IPS DF 6.9 (cell line): ENCODE measurements at regions not wholly inside any gene's neighbourhood (a gene's known extent, or its start where the extent isn't known, plus 50 kb on each side); places are given as distances from the start of the nearest gene placed in this dataset.

Experiments
- DNase-seq: peaks from one replicate; pipeline ENCODE4 v3.0.0-alpha.2; 2013; ENCODE audit warnings: low read depth, low spot score
- H3K27ac ChIP-seq: one replicate; pipeline ENCODE4 v1.5.1; 2013; ENCODE audit warnings: low read length, control low read depth
- H3K27me3 ChIP-seq: 2 replicates; pipeline ENCODE4 v1.6.1; 2013; ENCODE audit warnings: mild to moderate bottlenecking, low read length; ENCODE audit not compliant: control insufficient read depth, insufficient read depth
- H3K36me3 ChIP-seq: 2 replicates; pipeline ENCODE4 v1.6.1; 2013; ENCODE audit warnings: low read length; ENCODE audit not compliant: control insufficient read depth, insufficient read depth
- H3K4me1 ChIP-seq: 2 replicates; pipeline ENCODE4 v1.6.1; 2013; ENCODE audit warnings: low read length; ENCODE audit not compliant: control insufficient read depth, insufficient read depth
- H3K4me3 ChIP-seq: 2 replicates; pipeline ENCODE4 v1.5.1; 2013; ENCODE audit warnings: mild to moderate bottlenecking, low read length
- H3K9me3 ChIP-seq: 2 replicates; pipeline ENCODE4 v1.6.1; 2013; ENCODE audit warnings: low read length, inconsistent platforms; ENCODE audit not compliant: control insufficient read depth, insufficient read depth
- WGBS: extraction: QIAGEN DNeasy Blood & Tissue Kit; methylation state at CpG from one replicate; pipeline ENCODE4 v1.1.7; 2013; ENCODE audit warnings: mixed read lengths, missing lambda C conversion rate; ENCODE audit not compliant: insufficient read length, insufficient coverage; 5-methylcytosine and 5-hydroxymethylcytosine counted together

DNA sequence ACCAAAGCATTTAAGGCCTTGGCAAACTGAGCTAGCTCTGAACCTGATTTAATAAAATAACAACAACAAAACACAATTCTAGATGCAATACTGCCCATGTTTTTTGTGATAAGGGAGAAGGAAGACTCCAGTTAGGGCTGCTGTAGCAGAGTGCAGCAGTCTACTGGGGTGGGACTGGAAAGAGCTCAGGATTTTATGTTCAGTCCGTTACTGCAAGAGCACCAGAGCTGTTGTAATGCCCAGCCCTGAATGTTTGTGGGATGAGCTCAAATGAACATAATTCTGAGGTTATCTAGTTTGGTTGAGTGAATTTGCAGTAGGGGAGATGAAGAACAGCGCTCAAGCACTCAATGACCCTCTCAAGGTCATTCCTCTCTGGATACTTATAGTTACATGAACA lies 743.8 kb downstream of the FAT4 start:
- H3K4me1 ChIP-seq = no peaks in the 10 kb centered on the region
- H3K36me3 ChIP-seq = no peaks in the 10 kb centered on the region
- DNase-seq = no peak
- no peaks in the 10 kb centered on the region for H3K9me3 ChIP-seq
- no peak overlapping the region for H3K4me3 ChIP-seq
- WGBS = no CpG with 5 or more reads among the region's 2 CpGs
- H3K27me3 ChIP-seq = no peaks in the 10 kb centered on the region
- no peak overlapping the region for H3K27ac ChIP-seq

DNA sequence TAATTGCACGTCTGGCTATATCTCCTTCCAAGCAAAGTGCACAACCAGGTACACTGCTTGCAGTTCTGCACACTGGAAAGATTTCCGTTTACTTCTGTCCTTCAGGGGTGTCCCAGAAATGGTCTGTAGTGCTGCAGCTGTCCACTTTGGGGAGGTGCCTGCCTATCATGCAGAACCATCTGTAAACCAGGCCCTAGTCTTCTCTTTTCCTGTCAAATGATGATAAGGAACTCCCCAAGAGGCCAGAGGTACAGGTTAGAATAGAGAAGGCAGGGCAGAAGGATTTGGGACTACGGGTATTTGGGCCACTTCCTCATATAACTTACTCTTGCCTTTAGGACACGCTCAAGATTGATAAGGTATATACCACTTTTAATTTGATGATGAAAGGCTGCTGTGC lies 746.9 kb downstream of the FAT4 start:
- H3K4me3 ChIP-seq = no peak overlapping the region
- no peak overlapping the region for H3K27ac ChIP-seq
- DNase-seq = no peak
- WGBS = no CpG with 5 or more reads among the region's 4 CpGs
- no peaks in the 10 kb centered on the region for H3K4me1 ChIP-seq
- no peaks in the 10 kb centered on the region for H3K27me3 ChIP-seq
- no peaks in the 10 kb centered on the region for H3K9me3 ChIP-seq
- H3K36me3 ChIP-seq = no peaks in the 10 kb centered on the region

DNA sequence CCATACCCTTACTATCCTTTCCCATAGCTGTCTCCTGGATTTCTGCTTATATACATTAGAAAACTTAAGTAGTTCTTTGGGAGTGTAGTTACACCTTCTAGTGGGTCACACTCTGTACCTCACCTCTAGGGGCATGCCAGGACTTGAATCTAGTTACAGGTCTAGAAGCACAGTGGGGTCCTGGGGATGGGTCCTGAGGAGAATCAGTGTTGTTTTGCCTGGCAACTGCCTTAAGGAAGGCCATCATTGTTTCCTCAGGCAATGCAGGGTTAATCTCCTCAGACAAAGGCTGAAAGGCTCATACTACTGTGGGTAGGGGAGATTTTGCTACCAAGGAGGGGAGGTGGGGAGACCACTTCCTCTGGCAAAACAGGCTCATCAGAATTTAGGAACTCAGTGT lies 750.3 kb downstream of the FAT4 start:
- Histone ChIP-seq H3K27me3 (no peaks in the 10 kb centered on the region), H3K4me1 (no peaks in the 10 kb centered on the region), H3K27ac (no peak overlapping the region), H3K36me3 (no peaks in the 10 kb centered on the region), H3K4me3 (no peak overlapping the region), H3K9me3 (no peaks in the 10 kb centered on the region)
- no peak for DNase-seq

DNA sequence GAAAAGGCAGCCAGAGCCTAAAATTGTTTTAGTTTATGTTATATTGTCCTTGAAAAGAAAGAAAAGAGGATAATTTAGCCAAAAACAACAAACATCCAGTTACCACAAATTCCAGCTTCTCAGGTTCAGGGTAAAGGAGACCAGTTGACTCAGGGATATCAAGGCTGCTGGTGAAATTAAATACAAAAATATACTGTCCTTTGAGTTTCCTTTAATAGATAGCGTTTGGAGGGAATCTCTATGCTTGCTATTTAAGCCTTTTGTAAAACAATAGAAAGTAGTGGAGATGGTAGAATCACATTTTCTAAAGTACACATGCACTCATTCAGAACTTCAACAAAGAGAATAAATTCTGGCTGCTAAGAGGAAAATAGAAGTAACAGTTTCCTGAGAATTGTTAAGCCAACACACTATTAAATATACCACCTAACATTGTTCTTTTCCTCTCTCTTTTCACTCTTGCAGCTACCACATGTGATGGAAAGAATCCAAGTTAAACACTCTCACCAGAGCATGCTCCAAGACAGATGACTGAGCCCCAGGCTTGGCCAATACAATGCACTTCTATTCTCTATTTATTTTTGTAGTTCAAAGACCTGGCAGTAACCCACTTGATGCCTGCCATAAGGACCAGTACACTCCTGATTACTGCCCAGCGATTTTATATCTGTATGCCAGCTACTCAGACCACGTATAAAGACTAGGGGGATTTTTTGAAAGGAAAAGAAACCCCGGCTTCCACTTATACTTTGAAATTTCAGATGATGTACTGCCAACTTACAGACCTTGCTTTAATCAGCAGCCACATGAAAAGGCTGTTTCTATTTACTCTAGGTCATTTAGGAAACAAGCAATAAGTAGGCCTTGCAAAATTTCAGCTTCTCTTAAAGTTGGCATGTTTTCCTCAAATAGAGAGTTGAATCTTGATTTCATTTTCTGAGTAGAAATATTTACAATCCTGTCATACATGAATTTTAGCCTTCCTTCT lies 756.9 kb downstream of the FAT4 start:
- DNase-seq = no peak
- Histone ChIP-seq H3K4me1 (no peaks in the 10 kb centered on the region), H3K4me3 (no peak overlapping the region), H3K9me3 (no peaks in the 10 kb centered on the region), H3K36me3 (no peaks in the 10 kb centered on the region), H3K27me3 (no peaks in the 10 kb centered on the region), H3K27ac (no peak overlapping the region)
- WGBS = no CpG with 5 or more reads among the region's 4 CpGs

DNA sequence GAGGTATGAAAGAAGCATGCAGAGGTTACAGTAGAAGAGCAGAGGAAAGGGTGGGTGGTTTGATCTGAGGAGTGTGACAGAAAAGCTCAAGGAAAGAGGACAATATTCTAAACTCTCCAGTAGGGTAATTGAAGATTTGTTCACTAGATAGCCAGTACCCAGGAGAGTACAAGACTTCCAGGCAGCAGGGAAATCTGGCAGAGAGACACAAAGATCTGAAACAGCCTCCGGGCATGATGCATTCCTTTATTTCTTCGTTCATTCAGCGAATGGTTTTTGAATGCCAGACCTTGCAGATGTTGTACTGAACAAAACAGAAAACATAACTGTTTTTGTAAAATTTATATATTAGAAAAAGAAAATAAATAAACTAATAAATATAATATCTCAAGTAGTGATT lies 766.6 kb downstream of the FAT4 start:
- WGBS = no CpG with 5 or more reads among the region's 3 CpGs
- Histone ChIP-seq H3K36me3 (no peaks in the 10 kb centered on the region), H3K27me3 (no peaks in the 10 kb centered on the region), H3K4me3 (no peak overlapping the region), H3K9me3 (no peaks in the 10 kb centered on the region), H3K27ac (no peak overlapping the region), H3K4me1 (no peaks in the 10 kb centered on the region)
- no peak for DNase-seq

DNA sequence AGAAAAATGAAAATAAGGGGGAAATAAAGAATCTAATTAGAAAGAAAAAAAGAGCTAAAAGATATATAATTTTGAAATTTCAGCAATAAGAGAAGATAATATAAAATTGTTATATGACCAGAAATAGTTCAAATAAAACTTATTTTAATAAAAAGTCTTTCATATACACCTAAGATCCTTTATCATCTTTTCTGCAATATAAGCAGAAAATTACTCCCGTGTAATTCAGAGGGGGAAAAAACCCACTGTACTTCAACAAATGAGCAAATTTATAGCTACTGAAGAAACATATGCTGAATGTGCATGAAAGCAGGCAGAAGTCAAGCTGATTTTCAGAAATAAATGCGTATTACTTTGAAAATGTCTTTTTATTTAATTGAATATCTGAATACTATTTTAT lies 771.3 kb downstream of the FAT4 start:
- H3K4me3 ChIP-seq = no peak overlapping the region
- DNase-seq = no peak
- no CpG with 5 or more reads among the region's 2 CpGs for WGBS
- no peak overlapping the region for H3K27ac ChIP-seq
- H3K27me3 ChIP-seq = no peaks in the 10 kb centered on the region
- no peaks in the 10 kb centered on the region for H3K9me3 ChIP-seq
- H3K4me1 ChIP-seq = no peaks in the 10 kb centered on the region
- no peaks in the 10 kb centered on the region for H3K36me3 ChIP-seq

DNA sequence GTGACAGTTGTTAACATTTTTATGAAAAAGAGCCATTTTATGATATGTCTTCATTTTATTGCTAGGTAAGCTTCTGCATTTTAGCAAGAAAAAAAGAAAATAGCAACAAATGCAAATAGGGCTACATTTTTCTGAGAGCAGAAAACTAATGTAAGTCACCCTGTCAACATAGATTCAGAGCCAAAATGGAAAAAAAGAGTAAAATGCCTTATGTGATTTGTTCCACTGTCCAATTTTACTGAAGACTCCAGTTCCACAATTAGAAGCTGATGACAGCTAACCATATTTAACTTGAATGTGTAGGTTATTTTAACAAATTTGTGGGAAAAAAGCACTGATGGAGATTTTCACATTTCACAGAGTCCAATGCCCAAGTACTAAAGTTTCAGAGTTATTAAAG lies 772.3 kb downstream of the FAT4 start:
- H3K4me1 ChIP-seq = no peaks in the 10 kb centered on the region
- DNase-seq = no peak
- H3K36me3 ChIP-seq = no peaks in the 10 kb centered on the region
- H3K27ac ChIP-seq = no peak overlapping the region
- H3K27me3 ChIP-seq = no peaks in the 10 kb centered on the region
- H3K9me3 ChIP-seq = no peaks in the 10 kb centered on the region
- no peak overlapping the region for H3K4me3 ChIP-seq

DNA sequence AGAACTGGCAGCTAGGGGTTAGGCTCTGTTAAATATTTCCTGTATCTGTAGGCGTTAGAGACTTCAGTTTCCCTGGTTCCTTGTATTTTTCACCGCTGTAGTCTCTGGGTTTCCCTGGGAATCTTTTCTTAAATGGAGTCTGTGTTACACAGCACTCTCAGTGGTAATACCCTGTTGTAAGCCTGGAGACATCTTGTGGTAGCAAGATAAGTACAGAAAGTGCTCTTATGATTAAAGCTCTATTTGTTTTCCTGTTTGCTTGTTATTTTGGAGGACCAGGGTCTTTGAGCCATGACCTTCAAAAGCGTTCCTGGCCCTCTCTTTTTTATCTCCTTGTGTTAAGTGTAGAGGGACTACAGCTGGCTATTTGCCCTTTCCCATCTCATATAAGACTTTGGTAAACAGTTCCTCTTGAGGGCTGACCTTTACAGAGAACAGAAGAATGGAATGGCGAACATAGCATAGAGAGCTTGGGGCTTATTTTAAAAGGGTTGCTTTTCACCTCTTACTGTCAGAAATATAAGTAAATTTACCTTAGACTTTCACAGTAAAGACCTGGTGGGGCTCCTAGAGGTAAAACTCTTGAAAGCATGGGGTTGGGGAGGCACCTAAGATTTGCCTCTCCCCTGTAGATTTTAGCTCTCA lies 782.5 kb downstream of the FAT4 start:
- no peaks in the 10 kb centered on the region for H3K27me3 ChIP-seq
- no peaks in the 10 kb centered on the region for H3K4me1 ChIP-seq
- WGBS = no CpG with 5 or more reads among the region's 4 CpGs
- H3K36me3 ChIP-seq = no peaks in the 10 kb centered on the region
- H3K4me3 ChIP-seq = no peak overlapping the region
- no peak overlapping the region for H3K27ac ChIP-seq
- H3K9me3 ChIP-seq = no peaks in the 10 kb centered on the region
- no peak for DNase-seq

DNA sequence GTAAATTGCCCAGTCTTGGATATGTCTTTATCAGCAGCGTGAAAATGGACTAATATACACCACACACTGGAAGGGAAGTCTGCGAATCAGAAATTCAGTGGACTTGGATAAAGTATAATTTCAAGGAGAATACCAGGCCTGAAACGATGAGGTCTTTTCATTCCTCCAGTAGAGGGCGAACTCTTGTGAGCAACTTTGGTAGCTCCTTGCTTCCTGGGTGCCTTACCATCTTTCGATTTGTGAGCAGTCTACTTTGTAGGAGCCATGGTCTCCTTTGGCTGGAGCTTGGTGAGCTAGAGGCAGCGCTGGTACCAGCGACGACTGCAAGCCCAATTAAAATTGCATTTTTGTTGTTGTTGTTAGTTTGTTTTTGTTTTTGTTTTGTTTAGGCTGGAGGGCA lies 791.9 kb downstream of the FAT4 start:
- Histone ChIP-seq H3K27ac (no peak overlapping the region), H3K4me1 (no peaks in the 10 kb centered on the region), H3K4me3 (no peak overlapping the region), H3K27me3 (no peaks in the 10 kb centered on the region), H3K36me3 (no peaks in the 10 kb centered on the region), H3K9me3 (no peaks in the 10 kb centered on the region)
- no CpG with 5 or more reads among the region's 8 CpGs for WGBS
- DNase-seq = peak; percentile 16

DNA sequence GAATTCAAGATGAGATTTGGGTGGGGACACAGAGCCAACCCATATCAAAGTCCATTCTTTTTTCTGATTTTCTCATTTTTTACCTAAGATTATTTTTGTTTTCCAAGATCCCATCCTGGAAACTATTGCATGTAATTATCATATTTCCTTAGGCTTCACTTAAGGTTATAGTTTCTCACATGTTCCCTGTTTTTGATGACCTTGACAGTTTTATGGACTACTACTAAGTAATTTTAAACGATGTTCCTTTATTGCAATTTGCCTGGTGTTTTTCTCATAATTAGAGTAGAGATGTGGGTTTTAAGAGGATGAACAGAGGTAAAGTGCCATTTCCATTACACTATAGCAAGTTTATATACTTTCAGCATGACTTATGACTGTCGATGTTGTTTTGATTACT lies 795.1 kb downstream of the FAT4 start:
- Histone ChIP-seq H3K27me3 (no peaks in the 10 kb centered on the region), H3K9me3 (no peaks in the 10 kb centered on the region), H3K36me3 (no peaks in the 10 kb centered on the region), H3K4me1 (no peaks in the 10 kb centered on the region), H3K27ac (no peak overlapping the region), H3K4me3 (no peak overlapping the region)
- no CpG with 5 or more reads among the region's 2 CpGs for WGBS
- DNase-seq = no peak

DNA sequence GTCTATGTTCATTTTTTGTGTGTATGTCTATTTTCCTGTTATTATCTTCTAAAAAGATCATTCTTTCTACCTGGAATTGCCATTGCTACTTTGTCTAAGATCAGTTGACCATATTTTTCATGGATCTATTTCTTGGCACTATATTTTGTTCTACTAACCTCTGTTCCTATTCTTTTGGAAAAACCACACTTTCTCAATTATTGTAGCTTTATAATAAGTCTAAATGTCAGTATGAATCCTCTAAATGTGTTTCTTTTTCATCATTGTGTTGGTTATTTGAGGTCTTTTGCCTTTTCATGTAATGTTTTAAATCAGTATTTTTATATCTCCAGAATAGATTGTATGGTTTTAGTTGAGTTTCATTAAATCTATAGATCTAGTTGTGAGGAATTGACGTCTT lies 798.3 kb downstream of the FAT4 start:
- H3K4me3 ChIP-seq = no peak overlapping the region
- no peaks in the 10 kb centered on the region for H3K9me3 ChIP-seq
- H3K36me3 ChIP-seq = no peaks in the 10 kb centered on the region
- H3K27me3 ChIP-seq = no peaks in the 10 kb centered on the region
- H3K4me1 ChIP-seq = no peaks in the 10 kb centered on the region
- no peak overlapping the region for H3K27ac ChIP-seq
- no peak for DNase-seq
- no CpG with 5 or more reads among the region's 1 CpG for whole genome bisulfite sequencing
